ENCODE measurements at regions not wholly inside any gene's neighbourhood (a gene's known extent, or its start where the extent isn't known, plus 50 kb on each side); places are given as distances from the start of the nearest gene placed in this dataset.

GRCh38 chr20:11832851-11833250, 84.8 kb upstream of the BTBD3 start:
- no peak overlapping the region for H2AK5ac ChIP-seq (ENCODE audit: low read depth, low read length)
- H3K4ac ChIP-seq (ENCODE audit: low read depth, low read length): no peak overlapping the region
- H3K9me1 ChIP-seq (ENCODE audit: insufficient read depth, low read length): no peaks in the 10 kb centered on the region
- H2BK20ac ChIP-seq (ENCODE audit: low read depth, low read length): no peak overlapping the region
- CTCF ChIA-PET: no interaction called here
- H4K5ac ChIP-seq (ENCODE audit: low read depth, low read length): no peak overlapping the region
- no peaks in the 10 kb centered on the region for H3K36me3 ChIP-seq (ENCODE audit: control insufficient read depth, insufficient read depth, low read length)
- peaks cover 2% of the 10 kb centered on the region; the same call in 1 of the 2 replicates for H3K9me3 ChIP-seq (ENCODE audit: control insufficient read depth, insufficient read depth, low read length)
- no peak overlapping the region for H3K9ac ChIP-seq (ENCODE audit: low read depth, low read length)
- dilution Hi-C loops (cut with HindIII; ENCODE audit: low sequenced_read_pairs, unreplicated experiment): no loop called here
- no peak overlapping the region for H3K56ac ChIP-seq (ENCODE audit: extremely low read depth, insufficient read depth, low read length)
- no peak overlapping the region for H3K4me2 ChIP-seq (ENCODE audit: low read depth, low read length)
- H4K20me1 ChIP-seq (ENCODE audit: insufficient read depth, low read length): no peaks in the 10 kb centered on the region
- no peak overlapping the region for H4K91ac ChIP-seq (ENCODE audit: insufficient read depth, low read depth, low read length)
- H3K79me1 ChIP-seq (ENCODE audit: low read depth in 1 of 2, low read length in 2 of 2): no peaks in the 10 kb centered on the region
- ATAC-seq (ENCODE audit: low read depth): peak; percentile 21; the same call in 1 of the 2 replicates
- BruUV-seq (replicated peaks): no TSS peak
- no peak overlapping the region for H3K14ac ChIP-seq (replicated peaks; ENCODE audit: low read depth, low read length)
- no peak overlapping the region for H2BK15ac ChIP-seq (ENCODE audit: low read depth, low read length)
- in situ Hi-C loops (cut with MboI; ENCODE audit: low sequenced_read_pairs): no loop called here
- no peak overlapping the region for H2AK9ac ChIP-seq (replicated peaks; ENCODE audit: low read depth, low read length, poor library complexity)
- no CpG with 5 or more reads among the region's 1 CpG for WGBS, 2 experiments (ENCODE audit: extremely low coverage in 2 of 2, insufficient read length in 1 of 2)
- H2BK120ac ChIP-seq (ENCODE audit: low read depth, low read length): no peak overlapping the region
- peak; percentile 41 for DNase-seq
- no peak overlapping the region for H3K27ac ChIP-seq (ENCODE audit: insufficient read depth, low read length)
- H4K8ac ChIP-seq (ENCODE audit: low read depth in 2 of 2, low read length in 2 of 2): no peak overlapping the region
- H3K23ac ChIP-seq (ENCODE audit: low read depth, low read length): no peak overlapping the region
- H2BK5ac ChIP-seq (ENCODE audit: low read depth, low read length, poor library complexity, severe bottlenecking): no peak overlapping the region
- peaks cover 1% of the 10 kb centered on the region; the same call in 1 of the 2 replicates for H3K4me1 ChIP-seq (ENCODE audit: control insufficient read depth, insufficient read depth, low read length)
- intact Hi-C loops (cut with micrococcal nuclease): no loop called here
- H3K18ac ChIP-seq (ENCODE audit: low read depth, low read length): no peak overlapping the region; the same call in 1 of the 2 replicates
- H2AFZ ChIP-seq (replicated peaks; ENCODE audit: low read length, poor library complexity): no peak overlapping the region
- TF ChIP-seq NFE2L2 (IDR thresholded peaks at IDR 0.05; ENCODE audit: low read depth, low read length): no peak
- TF ChIP-seq CTCF (conservative IDR thresholded peaks at IDR 0.05; ENCODE audit: low read depth, low read length): no peak
- TF ChIP-seq CHD1 (IDR thresholded peaks at IDR 0.05; ENCODE audit: low read depth, low read length): no peak
- TF ChIP-seq MAZ (IDR thresholded peaks at IDR 0.05; ENCODE audit: borderline replicate concordance, low read depth, low read length): no peak
- TF ChIP-seq RCOR1 (IDR thresholded peaks at IDR 0.05; ENCODE audit: insufficient replicate concordance, low read length): no peak
- no peak for TF ChIP-seq MAFK (IDR thresholded peaks at IDR 0.05; ENCODE audit: low read depth, low read length)
- no peak for TF ChIP-seq CEBPB (IDR thresholded peaks at IDR 0.05; ENCODE audit: low read depth, low read length)
- no peak for TF ChIP-seq SMC3 (IDR thresholded peaks at IDR 0.05; ENCODE audit: low read depth, low read length)
- no peak for TF ChIP-seq POLR2A (IDR thresholded peaks at IDR 0.05; ENCODE audit: low read depth, low read length)
- no peaks in the 10 kb centered on the region for H3K27me3 ChIP-seq (ENCODE audit: control insufficient read depth, insufficient read depth, low read length)
- H3K4me3 ChIP-seq (ENCODE audit: insufficient read depth, low read depth, low read length): no peak overlapping the region
- POLR2A ChIA-PET (ENCODE audit: unreplicated experiment): no interaction called here
